NCI-H1417 treated with DMSO at 0.1 percent for 48 hours (cell line): ENCODE measurements at regions not wholly inside any gene's neighbourhood (a gene's known extent, or its start where the extent isn't known, plus 50 kb on each side); places are given as distances from the start of the nearest gene placed in this dataset.

ENCODE experiments used
- DNase-seq: peaks from one replicate; lab custom pipeline; 2025; lab: John Stamatoyannopoulos, UW

DNA sequence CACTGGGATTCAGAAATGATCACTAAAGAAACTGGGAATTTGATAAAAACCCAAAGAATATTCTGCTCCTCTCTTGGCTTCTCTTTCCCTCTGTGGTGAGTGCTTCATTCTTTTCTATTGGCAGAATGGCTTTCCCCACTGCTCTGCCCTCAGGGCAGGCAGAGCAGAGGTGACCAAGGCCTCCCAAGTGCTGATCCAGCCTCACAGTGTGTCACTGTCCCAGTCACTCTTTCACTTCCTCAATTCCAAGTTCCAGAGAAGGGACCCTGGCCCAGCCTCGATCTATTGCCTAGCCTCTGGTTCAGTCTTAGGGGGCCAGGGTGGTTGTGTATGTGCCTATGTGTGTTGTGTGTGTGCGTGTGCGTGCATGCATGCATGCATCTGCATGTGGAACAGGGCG, 180.6 kb upstream of the TMTC4 start:
- no peak for DNase-seq

DNA sequence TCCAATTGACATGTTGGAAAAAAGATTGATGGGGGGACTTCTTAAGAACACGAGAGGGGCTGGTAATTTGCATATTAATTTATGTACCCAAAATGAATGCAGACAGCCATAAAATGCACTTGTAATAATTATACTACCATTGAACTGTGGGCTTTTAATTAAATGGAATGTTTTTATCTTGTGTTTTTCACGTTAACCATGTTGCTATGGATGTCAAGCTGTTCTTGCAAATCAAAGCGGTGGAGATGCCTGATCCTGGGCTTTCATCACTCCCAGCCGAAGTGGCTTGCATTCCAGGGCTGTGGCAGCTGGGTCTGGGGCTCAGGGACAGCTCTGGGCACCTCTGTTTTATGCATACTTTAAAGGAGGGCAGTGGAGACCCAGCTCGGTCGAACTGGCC, 179.4 kb upstream of the TMTC4 start:
- no peak for DNase-seq

DNA sequence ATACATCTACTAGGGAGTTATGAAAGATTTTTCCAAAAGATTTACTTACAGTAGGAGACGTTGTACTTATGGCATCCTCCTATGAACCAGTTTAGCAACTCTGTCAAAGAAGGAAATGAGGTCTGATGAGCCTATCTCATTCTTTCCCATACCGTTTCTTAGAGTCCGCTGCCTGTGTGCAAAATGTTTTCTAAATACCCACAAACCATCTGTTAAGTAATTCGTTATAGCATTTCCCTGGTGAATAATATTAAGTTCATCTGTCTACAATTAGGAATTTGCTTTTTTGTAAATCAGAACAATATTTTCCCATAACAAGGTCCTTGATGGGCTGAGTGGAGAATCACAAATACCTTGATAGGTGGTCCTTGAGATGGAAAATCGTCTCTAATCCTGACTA, 178.8 kb upstream of the TMTC4 start:
- DNase-seq = no peak

DNA sequence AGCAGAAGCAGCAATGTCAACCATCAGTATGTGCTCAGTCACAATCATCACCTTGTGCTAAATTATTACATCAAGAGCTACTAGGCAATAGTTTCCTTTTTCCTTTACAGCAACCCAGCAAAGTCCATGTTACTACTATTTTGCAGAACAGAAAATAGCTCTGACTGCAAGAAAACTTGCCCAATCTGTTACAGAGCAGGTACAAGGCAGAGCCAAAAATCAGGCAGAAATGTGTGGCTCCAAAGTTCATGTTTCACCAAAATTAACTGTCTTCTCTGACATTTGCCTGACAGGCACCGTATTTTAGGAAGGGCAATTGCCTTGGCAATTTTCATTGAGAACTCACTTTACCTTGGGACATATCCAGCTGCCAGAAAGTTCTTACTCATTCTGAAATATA, 177.6 kb upstream of the TMTC4 start:
- no peak for DNase-seq

DNA sequence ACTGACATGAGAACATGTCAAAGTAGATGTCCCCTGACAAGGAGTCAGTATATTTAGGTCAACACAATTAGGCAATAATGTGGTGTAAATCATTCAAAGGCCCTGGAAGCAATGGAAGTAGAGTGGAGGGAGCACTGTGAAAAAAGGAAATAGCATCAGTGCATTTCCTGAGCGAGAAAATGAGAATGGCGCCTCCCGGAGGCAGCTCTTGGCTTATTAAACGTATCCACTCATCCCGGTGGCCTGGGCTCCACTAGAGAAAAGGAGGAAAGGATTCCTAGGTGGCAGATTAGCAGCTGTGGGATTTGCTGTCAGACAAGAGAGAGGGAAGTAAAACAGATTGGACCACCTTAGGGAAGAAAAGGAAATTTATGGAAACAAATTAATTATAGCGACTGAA, 173.7 kb upstream of the TMTC4 start:
- no peak for DNase-seq

DNA sequence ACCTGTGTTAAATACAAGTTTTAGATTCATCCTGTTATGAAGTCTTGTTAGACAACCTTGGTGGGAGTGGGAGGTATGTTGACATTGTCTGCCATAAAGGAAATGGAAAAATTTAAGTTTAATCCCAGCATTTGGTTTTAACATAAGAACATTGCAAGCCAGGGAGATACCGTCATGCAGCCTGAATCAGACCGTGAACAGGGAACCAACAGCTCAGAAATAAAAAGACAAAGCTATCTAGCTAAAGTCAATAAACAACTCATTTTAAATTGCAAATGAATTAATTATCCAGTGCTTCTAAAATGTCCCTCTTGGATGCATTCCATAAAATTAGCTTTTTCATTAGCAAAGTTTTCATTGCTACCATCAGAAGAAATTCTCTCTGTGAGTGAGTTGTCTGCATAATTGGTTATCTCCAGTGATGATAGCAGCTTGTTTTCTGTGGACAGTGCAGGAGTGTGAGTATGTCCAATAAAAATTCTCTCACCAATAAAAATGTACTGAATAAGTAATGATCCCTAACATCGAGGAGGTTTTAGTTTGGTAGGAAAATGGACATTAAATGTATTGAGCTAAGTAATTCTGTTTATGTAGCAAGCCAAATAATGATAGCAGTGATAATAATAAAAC, 170.6 kb upstream of the TMTC4 start:
- DNase-seq = no peak

DNA sequence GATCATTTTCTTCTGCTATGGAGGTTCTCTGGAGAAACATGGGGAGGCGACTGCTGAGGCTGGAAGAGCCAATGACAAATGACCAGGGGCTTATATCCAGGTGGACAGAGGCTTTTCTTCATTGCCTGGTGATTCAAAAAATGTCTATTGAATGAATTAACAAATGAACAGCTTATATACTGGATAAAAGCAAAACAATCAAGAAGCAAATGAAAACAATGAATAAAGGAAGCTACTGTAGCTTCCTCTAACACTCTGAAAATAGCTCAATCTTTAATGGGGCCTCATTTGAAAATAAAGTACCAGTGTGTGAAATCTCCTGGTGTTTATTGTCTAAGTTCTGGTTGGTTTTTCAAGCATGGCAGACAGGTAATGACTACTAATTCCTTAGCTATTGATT, 167.5 kb upstream of the TMTC4 start:
- DNase-seq = no peak

DNA sequence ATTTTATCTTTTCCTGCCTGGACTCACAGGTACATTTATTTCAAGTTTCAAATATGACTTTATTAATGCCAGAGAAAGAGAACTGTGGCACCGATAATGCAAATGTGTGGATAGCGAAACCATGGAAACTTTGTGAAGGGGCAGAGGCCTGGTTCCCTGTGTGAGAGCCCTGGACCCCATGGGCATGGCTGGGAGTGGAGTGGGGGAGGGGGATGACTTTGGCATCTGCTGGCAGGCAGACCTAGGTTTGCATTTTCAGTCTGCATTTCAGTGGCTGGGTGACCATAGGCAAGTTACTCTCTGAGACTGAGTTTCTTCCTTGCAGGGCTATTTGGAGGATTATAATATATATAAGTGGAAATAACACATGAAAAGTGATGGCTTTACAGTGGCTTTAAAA, 163.8 kb upstream of the TMTC4 start:
- no peak for DNase-seq

DNA sequence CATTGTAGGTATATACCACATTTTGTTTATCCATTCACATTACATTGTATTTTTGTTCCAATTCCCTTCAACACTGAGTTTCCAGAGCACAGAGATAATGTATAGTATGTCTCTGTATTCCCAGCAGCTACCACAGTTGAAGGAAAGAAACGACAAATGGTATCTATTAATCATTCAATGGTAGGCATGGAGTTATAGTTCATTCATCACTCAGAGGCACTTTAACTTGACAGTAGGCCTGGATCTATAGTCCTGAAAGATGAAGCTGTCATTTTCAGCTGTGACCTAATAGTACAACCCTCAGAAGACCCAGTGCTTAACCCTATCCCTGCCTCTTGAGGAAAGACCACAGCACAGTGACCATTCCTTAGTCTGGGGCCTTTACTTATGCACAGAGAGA, 163.0 kb upstream of the TMTC4 start:
- DNase-seq = no peak

DNA sequence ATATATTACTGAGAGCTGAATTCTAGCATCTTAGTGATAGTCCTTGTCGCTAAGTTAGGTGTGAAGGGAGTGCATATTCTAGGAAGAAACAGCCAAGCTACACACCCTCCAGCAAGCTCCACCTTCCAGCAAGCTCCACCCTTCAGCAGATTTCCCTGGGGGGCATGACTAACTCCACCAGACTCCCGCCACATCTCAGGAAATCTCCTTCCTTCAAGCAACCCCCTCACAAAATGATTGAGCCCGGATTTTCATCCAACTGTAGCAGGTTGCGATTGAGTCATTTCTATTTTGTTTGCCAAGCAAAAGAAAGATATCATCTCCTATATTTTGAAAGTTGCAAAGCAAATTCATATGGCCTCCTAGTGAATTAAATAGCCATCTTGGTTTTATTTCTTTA, 162.1 kb upstream of the TMTC4 start:
- DNase-seq = no peak

DNA sequence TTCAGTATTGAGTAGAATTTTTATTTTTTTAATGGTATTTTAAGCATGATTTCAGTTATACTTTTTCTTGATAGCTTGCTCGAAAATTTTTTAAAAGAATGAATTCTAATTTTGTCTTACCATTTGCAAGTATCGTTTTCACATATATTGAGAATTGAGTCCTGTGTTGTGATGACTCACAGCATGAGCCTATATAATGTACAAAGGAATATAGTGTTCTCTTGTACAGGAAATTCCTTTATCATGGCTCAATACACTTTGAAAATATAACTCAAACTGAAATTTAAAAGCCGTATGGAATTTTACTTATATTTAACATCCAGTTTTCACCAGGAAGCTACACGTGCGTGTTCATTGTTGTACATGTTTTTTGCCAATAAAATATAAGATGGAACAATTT, 161.1 kb upstream of the TMTC4 start:
- no peak for DNase-seq

DNA sequence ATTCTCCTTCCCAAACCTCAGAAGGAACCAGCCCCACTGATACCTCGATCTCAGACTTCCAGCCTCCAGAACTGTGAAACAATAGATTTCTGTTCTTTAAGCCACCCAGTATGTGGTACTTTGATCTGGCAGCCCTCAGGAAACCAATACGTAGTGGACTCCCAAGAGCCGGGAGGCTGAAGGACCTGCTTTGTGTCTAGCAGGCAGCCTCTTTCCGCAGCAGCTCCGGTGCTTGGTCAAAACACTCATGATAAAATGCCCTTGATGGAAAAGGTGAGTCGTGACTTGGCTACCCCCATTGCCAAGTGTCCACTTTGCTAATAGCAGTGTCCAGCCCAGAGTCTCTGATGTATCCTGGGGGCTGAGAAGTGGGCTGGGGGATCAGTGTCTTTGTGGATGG, 158.8 kb upstream of the TMTC4 start:
- DNase-seq = no peak

DNA sequence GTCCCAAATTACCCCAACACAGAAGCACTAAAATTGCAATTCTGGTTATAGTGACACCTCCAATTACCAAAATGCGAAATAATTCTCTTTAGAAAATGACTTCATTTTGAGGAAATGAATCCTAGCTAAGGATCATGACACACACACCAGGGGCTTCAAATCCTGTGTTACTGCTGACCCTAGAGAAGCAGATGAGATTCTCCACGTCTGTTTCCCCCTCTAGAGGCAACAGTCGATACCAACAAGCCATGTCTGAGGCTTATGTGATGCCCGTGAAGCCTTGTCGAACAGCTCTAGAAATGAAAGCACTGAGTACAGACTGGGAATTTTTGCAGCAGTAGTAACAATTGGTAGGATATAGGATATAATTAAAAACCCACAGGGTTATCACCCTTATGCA, 153.6 kb upstream of the TMTC4 start:
- DNase-seq = no peak

DNA sequence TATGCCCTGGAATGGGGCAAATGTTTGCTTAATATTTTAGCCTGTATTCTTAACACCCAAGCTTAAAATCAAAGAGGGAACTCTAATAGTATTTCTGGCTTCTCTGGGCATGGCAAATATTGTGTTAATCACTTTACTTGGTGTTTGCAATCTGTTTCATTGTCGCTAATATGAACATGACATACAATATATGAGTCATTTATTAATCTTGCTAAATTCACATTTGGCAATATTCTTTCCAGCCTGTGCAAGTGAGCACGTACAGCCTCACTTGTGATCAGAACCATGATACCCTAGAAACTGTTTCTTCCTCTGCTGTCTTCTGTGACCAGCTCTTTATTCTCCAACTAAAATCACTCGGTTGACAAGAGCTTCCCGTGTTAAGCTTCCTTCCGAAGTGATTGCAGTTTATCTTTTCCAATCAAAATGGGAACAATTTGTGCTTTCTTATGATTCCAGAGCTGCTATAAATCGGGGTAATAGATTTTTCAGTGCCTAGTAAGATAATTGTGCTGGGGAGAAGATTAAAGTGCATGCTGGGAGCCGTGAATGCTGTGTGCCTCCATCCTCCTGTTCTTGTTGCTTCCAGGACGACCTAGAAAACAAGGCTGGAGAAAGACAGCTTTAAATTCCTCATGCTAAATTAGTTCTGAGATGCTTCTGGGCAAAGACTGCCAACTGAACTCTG, 153.0 kb upstream of the TMTC4 start:
- DNase-seq = no peak

DNA sequence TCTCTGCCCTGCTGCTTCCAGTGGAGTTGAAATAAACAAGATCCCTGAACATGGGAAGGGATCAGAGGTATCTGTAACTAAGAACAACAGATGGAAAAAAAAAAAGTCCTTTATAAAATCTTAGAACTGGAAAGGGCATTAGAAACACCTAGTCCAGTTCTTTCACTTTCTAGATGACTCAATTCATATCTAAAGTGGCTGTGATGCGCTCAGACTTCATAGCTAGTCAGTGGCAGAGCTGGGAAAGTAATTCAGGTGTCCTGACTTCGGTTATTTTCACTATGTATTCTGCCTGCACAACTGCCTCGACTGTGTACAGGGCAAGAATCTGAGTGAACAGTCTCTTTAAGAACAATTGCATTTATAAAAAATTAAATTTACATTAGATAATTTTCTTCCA, 151.8 kb upstream of the TMTC4 start:
- DNase-seq = no peak

DNA sequence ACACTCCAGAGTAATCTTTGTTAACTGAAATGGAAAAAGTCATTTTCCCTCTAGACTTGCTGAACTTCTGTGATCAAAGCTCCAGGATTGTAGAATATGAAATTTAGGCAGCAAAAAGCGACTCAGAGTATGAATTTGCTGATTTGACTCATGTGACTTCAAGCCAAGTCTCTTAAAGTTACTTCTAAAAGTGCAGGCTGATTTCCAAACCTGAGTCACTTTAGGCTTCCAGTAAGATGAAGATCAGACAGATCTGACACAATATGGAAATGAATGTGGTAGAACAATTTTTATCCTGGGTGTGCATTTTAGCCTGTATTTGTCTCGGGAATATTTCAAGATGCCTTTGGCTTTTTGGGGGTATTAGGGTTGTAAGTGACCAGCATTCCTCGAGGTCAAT, 151.0 kb upstream of the TMTC4 start:
- no peak for DNase-seq

DNA sequence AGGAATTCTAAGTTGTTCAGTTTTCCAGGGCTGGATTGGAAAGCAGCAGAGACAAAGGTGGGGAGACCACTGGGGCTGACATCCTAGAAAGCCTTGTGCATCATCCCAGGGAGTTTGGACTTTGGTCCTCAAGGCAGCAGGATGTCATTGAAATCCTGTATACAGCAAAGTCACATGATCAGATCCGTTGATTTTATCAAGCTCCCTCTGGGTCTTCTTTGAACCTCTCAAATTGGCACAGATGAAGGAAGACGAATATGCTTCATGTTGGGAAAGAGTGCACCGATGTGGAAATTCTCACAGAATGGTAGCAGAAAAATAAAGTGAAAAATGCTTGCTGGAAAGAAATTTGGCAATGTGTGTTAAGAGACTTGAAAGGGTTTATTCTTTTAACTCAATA, 149.8 kb upstream of the TMTC4 start:
- DNase-seq = no peak

DNA sequence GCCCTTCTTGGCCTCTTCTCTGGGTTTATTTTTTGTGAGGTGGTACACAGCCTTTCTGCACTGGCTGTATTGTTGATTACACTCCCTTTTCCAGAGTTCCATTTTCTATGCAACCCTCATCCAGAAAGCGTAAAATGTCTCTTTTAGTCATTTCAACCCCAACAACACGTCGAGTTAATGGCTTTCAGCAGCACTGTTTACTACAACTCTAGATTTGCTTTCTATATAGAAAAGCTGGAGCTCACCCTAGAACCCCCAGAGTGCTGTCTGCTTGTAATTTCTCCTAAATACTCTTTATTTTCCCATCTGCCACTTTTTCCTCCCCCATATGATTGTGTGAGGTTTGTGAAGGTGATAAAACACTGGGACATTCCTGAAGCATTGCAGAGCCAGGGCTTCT, 148.9 kb upstream of the TMTC4 start:
- no peak for DNase-seq

DNA sequence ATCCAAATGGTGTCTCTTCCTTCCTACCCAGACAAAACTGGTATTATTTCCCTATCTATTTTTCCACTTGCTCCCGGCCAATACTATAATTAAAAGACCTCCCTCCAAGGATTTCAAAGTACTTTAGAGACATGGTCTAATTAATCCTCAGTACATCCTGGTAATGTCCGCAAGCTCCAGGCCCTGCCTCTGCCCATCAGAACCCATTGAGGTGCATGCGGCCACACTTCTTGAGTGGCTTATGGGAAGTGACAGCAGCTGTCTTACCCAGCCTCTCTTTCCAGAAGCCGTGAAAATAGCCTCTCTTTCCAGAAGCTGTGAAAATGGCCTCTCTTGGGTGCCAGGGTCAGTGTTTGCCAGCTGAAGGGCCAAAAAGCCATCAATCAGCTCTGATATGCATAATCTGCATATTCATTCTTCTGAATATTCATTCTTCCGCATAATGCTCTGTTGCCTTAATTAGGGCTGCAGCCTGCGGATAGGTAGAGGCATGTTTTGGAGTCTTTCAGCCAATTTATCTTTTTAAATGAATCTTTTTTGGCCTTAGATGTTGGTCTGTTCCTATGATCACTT, 148.4 kb upstream of the TMTC4 start:
- no peak for DNase-seq

DNA sequence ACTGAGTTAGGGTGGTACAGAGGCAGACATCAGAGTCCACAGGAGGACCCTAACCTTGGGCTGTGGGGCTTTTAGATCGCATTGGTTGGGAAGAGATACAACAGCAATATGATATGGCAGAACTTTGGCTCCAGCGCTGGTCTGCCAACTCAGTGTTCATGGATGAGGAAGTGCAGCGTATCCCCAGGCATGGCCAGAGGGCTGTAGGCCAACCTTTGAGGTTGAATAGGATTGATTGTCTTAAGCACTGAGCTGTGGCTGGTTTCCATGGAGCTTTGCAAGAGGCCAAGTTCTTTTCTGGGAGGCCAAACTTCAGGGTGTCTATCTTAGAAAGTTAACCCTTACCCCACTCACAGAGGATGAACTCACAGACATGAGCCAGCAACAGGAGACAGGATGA, 144.1 kb upstream of the TMTC4 start:
- no peak for DNase-seq

DNA sequence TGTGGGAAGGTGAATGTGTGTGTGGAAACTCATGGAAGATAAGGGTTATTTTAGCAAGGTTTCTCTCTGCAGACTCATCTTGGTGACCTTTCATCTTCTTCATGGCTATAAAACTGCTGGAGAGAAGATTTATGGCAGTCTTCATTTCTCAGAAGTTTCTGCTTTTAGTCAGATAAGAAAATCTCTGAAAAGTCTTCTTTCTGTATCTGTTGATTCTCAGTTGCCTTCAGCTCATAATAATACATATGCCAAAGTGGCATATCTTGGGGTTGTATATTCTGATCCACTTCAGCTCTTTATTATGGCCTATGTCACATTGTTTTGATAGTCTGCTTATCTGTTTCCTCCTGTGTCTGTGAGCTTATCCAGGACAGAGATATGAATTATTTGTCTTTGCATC, 143.3 kb upstream of the TMTC4 start:
- DNase-seq = no peak

DNA sequence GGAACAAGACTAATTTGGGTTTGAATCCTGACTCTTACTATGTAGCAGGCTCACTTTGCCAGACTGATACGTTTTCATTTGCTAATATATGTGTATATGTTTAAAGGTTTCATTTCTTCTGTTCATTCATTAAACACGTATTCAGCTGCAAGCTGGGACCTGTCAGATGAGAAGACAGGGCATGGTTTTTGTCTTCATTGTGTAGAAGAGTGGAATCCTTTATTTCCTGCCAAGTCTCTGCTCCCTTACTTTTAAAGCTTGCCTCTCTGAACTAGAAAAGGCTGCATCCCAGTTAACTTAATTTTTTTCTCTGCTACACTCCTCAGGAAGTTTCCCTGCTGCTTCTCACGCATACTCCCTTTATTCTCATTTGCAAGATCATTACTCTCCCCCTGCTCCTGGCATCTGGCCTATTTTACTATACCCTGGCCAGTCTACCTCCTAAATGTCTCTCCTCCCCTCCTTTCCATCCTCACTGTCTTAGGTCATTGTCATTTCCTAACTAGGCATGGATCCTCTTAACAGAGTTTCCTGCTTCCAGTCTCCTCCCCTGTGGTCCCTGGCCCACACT, 141.0 kb upstream of the TMTC4 start:
- DNase-seq = no peak

DNA sequence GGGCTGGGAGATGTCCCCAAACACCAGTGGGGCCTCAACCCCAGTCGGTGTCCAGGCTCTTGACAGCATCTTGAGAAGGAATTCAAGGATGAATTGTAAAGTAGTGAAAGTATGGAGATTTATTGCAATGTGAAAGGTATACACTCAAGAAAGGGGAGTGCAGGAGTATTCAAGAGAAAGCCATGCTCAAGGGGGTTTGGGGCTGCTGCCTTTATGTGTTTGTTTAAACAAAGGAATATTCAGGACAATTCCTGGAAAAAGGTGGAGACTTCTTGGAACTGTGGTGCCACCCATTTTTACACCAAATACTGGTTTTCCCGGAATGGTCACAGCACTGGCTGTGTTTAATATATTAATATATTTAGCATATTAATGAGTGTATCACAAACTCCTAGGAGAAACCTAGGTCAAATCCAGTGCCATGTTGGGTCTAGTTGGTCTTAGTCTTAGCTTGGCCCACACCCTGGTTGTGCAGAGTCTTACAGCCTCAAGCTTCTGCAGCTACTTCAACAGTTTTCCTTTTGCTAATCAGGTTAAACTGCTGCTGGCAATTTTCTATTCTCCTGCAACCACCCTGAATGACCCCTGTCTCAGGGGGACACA, 138.5 kb upstream of the TMTC4 start:
- DNase-seq = no peak
